HEK293 (cell line): ENCODE measurements at regions not wholly inside any gene's neighbourhood (a gene's known extent, or its start where the extent isn't known, plus 50 kb on each side); places are given as distances from the start of the nearest gene placed in this dataset.

Experiments
- CTCF ChIA-PET: fragments of 350-600 bp; formaldehyde crosslinking; extraction: SDS; loops from one replicate; lab custom pipeline; 2021; ENCODE audit warnings: antibody characterized with exemption; lab: Yijun Ruan, JAX
- POLR2A ChIA-PET: fragments of 300-600 bp; formaldehyde crosslinking; extraction: SDS; loops from one replicate; lab custom pipeline; 2020; ENCODE audit warnings: antibody characterized with exemption, inconsistent platforms; lab: Yijun Ruan, JAX
- H3K27ac ChIP-seq: fragments of 200-500 bp; sonication (Bioruptor generic); 2 replicates; pipeline ENCODE4 v1.5.1; 2014; ENCODE audit warnings: low read depth, low read length, control low read depth, inconsistent platforms; ENCODE audit errors: extremely low read depth
- H3K36me3 ChIP-seq, 2 experiments: fragments of 200-500 bp in 1 of 2; sonication (Bioruptor generic) in 1 of 2; 1 replicate in 1 of 2; 2 replicates in 1 of 2; pipeline ENCODE4 v1.5.1; 2014 to 2017; ENCODE audit warnings: inconsistent platforms in 2 of 2, low read length in 2 of 2; ENCODE audit not compliant: control insufficient read depth in 2 of 2, insufficient read depth in 1 of 2
- H3K4me1 ChIP-seq: fragments of 200-500 bp; sonication (Bioruptor generic); 2 replicates; pipeline ENCODE4 v1.5.1; 2014; ENCODE audit warnings: mild to moderate bottlenecking, low read length, inconsistent platforms; ENCODE audit not compliant: control insufficient read depth, insufficient read depth
- H3K4me3 ChIP-seq: 2 replicates; pipeline ENCODE4 v1.5.1; 2011; ENCODE audit warnings: low read depth, mild to moderate bottlenecking, control low read depth, low read length, moderate library complexity
- H3K9me3 ChIP-seq: fragments of 200-500 bp; sonication (Bioruptor generic); 2 replicates; pipeline ENCODE4 v1.5.1; 2014; ENCODE audit warnings: low read depth, low read length, inconsistent platforms; ENCODE audit not compliant: control insufficient read depth, insufficient read depth
- BCL11B ChIP-seq: fragments of 450-650 bp; formaldehyde crosslinking; IDR thresholded peaks from 2 replicates; pipeline ENCODE4 v1.5.1; 2016; ENCODE audit warnings: low read depth, missing biosample characterization, missing genetic modification characterization
- GLI4 ChIP-seq: fragments of 450-650 bp; formaldehyde crosslinking; IDR thresholded peaks from 2 replicates; pipeline ENCODE4 v1.5.1; 2016; ENCODE audit warnings: missing biosample characterization, missing genetic modification characterization
- REPIN1 ChIP-seq: fragments of 450-650 bp; formaldehyde crosslinking; IDR thresholded peaks from 2 replicates; pipeline ENCODE4 v1.5.1; 2017; ENCODE audit warnings: missing biosample characterization, missing genetic modification characterization, low read depth
- SCRT1 ChIP-seq: fragments of 450-650 bp; formaldehyde crosslinking; IDR thresholded peaks from 2 replicates; pipeline ENCODE4 v1.5.1; 2016; ENCODE audit warnings: missing biosample characterization, missing genetic modification characterization, borderline replicate concordance
- ZBTB17 ChIP-seq: fragments of 450-650 bp; formaldehyde crosslinking; IDR thresholded peaks from 2 replicates; pipeline ENCODE4 v1.5.1; 2016; ENCODE audit warnings: missing biosample characterization, missing genetic modification characterization
- ZFP3 ChIP-seq: fragments of 450-650 bp; formaldehyde crosslinking; IDR thresholded peaks from 2 replicates; pipeline ENCODE4 v1.5.1; 2016; ENCODE audit warnings: low read depth, missing biosample characterization, missing genetic modification characterization
- ZFP41 ChIP-seq: fragments of 450-650 bp; formaldehyde crosslinking; IDR thresholded peaks from 2 replicates; pipeline ENCODE4 v1.5.1; 2016; ENCODE audit warnings: missing biosample characterization, missing genetic modification characterization, borderline replicate concordance
- ZFP69B ChIP-seq: fragments of 450-650 bp; formaldehyde crosslinking; IDR thresholded peaks from 2 replicates; pipeline ENCODE4 v1.5.1; 2016; ENCODE audit warnings: missing biosample characterization, missing genetic modification characterization
- ZNF114 ChIP-seq: fragments of 450-650 bp; formaldehyde crosslinking; IDR thresholded peaks from 2 replicates; pipeline ENCODE4 v1.5.0; 2017; ENCODE audit warnings: missing biosample characterization, missing genetic modification characterization
- ZNF175 ChIP-seq: fragments of 450-650 bp; formaldehyde crosslinking; IDR thresholded peaks from 2 replicates; pipeline ENCODE4 v1.5.1; 2016; ENCODE audit warnings: missing biosample characterization, missing genetic modification characterization
- ZNF184 ChIP-seq: fragments of 450-650 bp; IDR thresholded peaks from 2 replicates; pipeline ENCODE4 v1.5.1; 2018; ENCODE audit warnings: missing biosample characterization, mild to moderate bottlenecking, missing genetic modification characterization
- ZNF266 ChIP-seq: fragments of 450-650 bp; formaldehyde crosslinking; IDR thresholded peaks from 2 replicates; pipeline ENCODE4 v1.5.1; 2016; ENCODE audit warnings: missing biosample characterization, missing genetic modification characterization, low read depth
- ZNF394 ChIP-seq: fragments of 450-650 bp; formaldehyde crosslinking; IDR thresholded peaks from 2 replicates; pipeline ENCODE4 v1.5.1; 2016; ENCODE audit warnings: missing biosample characterization, missing genetic modification characterization, mild to moderate bottlenecking, moderate library complexity, borderline replicate concordance
- ZNF416 ChIP-seq: fragments of 450-650 bp; formaldehyde crosslinking; IDR thresholded peaks from 2 replicates; pipeline ENCODE4 v1.5.1; 2016; ENCODE audit warnings: missing biosample characterization, missing genetic modification characterization
- ZNF548 ChIP-seq: fragments of 450-650 bp; formaldehyde crosslinking; IDR thresholded peaks from 2 replicates; pipeline ENCODE4 v1.5.1; 2016; ENCODE audit warnings: missing biosample characterization, missing genetic modification characterization
- ZNF624 ChIP-seq: fragments of 450-650 bp; formaldehyde crosslinking; IDR thresholded peaks from 2 replicates; pipeline ENCODE4 v1.5.1; 2017; ENCODE audit warnings: missing biosample characterization, missing genetic modification characterization
- ZNF654 ChIP-seq: fragments of 450-650 bp; formaldehyde crosslinking; IDR thresholded peaks from 2 replicates; pipeline ENCODE4 v1.5.1; 2016; ENCODE audit warnings: low read depth, missing biosample characterization, missing genetic modification characterization
- ZNF658 ChIP-seq: fragments of 450-650 bp; formaldehyde crosslinking; IDR thresholded peaks from 2 replicates; pipeline ENCODE4; 2016; ENCODE audit warnings: missing biosample characterization, missing genetic modification characterization
- ZNF664 ChIP-seq: fragments of 450-650 bp; formaldehyde crosslinking; IDR thresholded peaks from 2 replicates; pipeline ENCODE4 v1.5.1; 2016; ENCODE audit warnings: missing biosample characterization, missing genetic modification characterization
- ZNF76 ChIP-seq: fragments of 450-650 bp; formaldehyde crosslinking; IDR thresholded peaks from 2 replicates; pipeline ENCODE4; 2016; ENCODE audit warnings: low read depth, missing biosample characterization, missing genetic modification characterization, borderline replicate concordance
- ZNF785 ChIP-seq: fragments of 450-650 bp; formaldehyde crosslinking; IDR thresholded peaks from 2 replicates; pipeline ENCODE4 v1.5.1; 2016; ENCODE audit warnings: missing biosample characterization, missing genetic modification characterization
- TF ChIP-seq, protein P1 (sequence below): fragments of 450-650 bp; formaldehyde crosslinking; IDR thresholded peaks from 2 replicates; pipeline ENCODE4 v1.5.1; 2016; ENCODE audit warnings: missing biosample characterization, missing genetic modification characterization
- TF ChIP-seq, protein P2 (sequence below): fragments of 450-650 bp; formaldehyde crosslinking; IDR thresholded peaks from 2 replicates; pipeline ENCODE4 v1.5.1; 2016; ENCODE audit warnings: missing biosample characterization, missing genetic modification characterization
- TF ChIP-seq, protein P3 (sequence below): fragments of 450-650 bp; formaldehyde crosslinking; IDR thresholded peaks from 2 replicates; pipeline ENCODE4 v1.5.1; 2017; ENCODE audit warnings: missing biosample characterization, missing genetic modification characterization
- TF ChIP-seq, protein P4 (sequence below): fragments of 450-650 bp; formaldehyde crosslinking; IDR thresholded peaks from 2 replicates; pipeline ENCODE4 v1.5.1; 2016; ENCODE audit warnings: missing biosample characterization, missing genetic modification characterization
- TF ChIP-seq, protein P5 (sequence below): fragments of 450-650 bp; IDR thresholded peaks from 2 replicates; pipeline ENCODE4 v1.5.1; 2018; ENCODE audit warnings: missing biosample characterization, missing genetic modification characterization
- TF ChIP-seq, protein P6 (sequence below): fragments of 450-650 bp; formaldehyde crosslinking; conservative IDR thresholded peaks from 2 replicates; pipeline ENCODE4 v1.5.1; 2016; ENCODE audit warnings: low read depth, missing biosample characterization, missing genetic modification characterization

DNA sequence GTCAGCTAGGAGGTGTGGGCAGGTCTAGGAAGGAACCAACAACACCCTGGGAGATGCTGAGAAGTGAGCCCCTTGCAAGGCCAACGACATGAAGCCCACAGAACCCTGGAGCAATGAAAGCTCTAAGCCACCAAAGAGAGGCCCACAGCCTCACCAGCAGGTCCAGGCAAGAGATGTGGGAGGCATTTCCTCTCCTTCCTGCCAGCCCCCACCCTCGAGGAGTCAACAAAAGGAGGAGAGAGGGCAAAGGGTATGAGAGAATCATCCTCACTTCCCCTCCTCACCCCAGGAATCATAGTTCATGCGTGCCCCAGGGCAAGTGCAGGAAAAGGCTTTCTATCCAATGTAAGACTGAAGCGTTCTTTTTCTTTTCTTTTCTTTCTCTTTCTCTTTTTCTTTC lies 195.8 kb downstream of the SHQ1 start:
- CTCF ChIA-PET, result no interaction called here
- no peak for TF ChIP-seq ZNF266 (tag by site-specific recombination)
- TF ChIP-seq, protein P1, sequence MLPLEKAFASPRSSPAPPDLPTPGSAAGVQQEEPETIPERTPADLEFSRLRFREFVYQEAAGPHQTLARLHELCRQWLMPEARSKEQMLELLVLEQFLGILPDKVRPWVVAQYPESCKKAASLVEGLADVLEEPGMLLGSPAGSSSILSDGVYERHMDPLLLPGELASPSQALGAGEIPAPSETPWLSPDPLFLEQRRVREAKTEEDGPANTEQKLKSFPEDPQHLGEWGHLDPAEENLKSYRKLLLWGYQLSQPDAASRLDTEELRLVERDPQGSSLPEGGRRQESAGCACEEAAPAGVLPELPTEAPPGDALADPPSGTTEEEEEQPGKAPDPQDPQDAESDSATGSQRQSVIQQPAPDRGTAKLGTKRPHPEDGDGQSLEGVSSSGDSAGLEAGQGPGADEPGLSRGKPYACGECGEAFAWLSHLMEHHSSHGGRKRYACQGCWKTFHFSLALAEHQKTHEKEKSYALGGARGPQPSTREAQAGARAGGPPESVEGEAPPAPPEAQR (tag by site-specific recombination), result no peak
- TF ChIP-seq, protein P2, sequence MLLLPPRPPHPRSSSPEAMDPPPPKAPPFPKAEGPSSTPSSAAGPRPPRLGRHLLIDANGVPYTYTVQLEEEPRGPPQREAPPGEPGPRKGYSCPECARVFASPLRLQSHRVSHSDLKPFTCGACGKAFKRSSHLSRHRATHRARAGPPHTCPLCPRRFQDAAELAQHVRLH (tag by site-specific recombination), result no peak
- TF ChIP-seq ZNF394 (tag by site-specific recombination), result no peak
- no peak for TF ChIP-seq ZNF658 (tag by site-specific recombination)
- TF ChIP-seq ZNF664 (tag by site-specific recombination), result no peak
- TF ChIP-seq ZNF76, result no peak
- no peak for TF ChIP-seq ZNF184 (tag by site-specific recombination)
- TF ChIP-seq ZBTB17 (tag by site-specific recombination), result no peak
- TF ChIP-seq ZNF624 (tag by site-specific recombination), result no peak
- TF ChIP-seq REPIN1 (tag by site-specific recombination), result no peak
- TF ChIP-seq, all 188 proteins: peak for 0
- H3K9me3 ChIP-seq, result no peaks in the 10 kb centered on the region
- H3K36me3 ChIP-seq, result no peaks in the 10 kb centered on the region
- H3K4me1 ChIP-seq, result no peaks in the 10 kb centered on the region
- no peak overlapping the region for H3K27ac ChIP-seq
- POLR2A ChIA-PET, result no interaction called here
- no peak overlapping the region for H3K4me3 ChIP-seq

DNA sequence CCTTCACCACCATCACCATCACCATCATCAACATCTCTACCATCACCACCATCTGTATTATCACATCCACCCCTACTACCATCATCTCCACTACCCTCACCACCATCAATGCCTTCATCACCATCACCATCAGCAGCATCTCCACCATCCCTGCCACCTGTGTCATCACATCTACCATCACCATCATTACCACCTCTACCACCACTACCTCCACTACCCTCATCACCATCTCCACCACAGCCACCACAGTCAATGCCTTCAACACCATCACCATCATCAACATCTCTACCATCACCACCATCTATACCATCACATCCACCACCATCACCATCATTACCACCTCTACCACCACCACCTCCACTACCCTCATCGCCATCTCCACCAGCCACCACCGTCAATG lies 196.7 kb downstream of the SHQ1 start:
- Histone ChIP-seq H3K36me3 (no peaks in the 10 kb centered on the region), H3K27ac (no peak overlapping the region), H3K9me3 (no peaks in the 10 kb centered on the region), H3K4me3 (no peak overlapping the region), H3K4me1 (no peaks in the 10 kb centered on the region)
- CTCF ChIA-PET, result interaction anchor here (0.6 kb wide), 1 partner anchor 692 kb away, joined by 3 read pairs; no protein-coding TSS in a partner anchor
- POLR2A ChIA-PET, result no interaction called here
- TF ChIP-seq, protein P3, sequence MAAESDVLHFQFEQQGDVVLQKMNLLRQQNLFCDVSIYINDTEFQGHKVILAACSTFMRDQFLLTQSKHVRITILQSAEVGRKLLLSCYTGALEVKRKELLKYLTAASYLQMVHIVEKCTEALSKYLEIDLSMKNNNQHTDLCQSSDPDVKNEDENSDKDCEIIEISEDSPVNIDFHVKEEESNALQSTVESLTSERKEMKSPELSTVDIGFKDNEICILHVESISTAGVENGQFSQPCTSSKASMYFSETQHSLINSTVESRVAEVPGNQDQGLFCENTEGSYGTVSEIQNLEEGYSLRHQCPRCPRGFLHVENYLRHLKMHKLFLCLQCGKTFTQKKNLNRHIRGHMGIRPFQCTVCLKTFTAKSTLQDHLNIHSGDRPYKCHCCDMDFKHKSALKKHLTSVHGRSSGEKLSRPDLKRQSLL (tag by site-specific recombination), result no peak
- TF ChIP-seq REPIN1 (tag by site-specific recombination) (no peak), SCRT1 (no peak), ZFP69B (tag by site-specific recombination) (no peak), ZNF548 (tag by site-specific recombination) (no peak), ZNF654 (tag by site-specific recombination) (no peak), ZFP3 (tag by site-specific recombination) (no peak), ZNF175 (tag by site-specific recombination) (no peak), ZNF785 (tag by site-specific recombination) (no peak), ZFP41 (no peak), BCL11B (tag by site-specific recombination) (no peak), ZNF416 (tag by site-specific recombination) (no peak), ZNF114 (tag by site-specific recombination) (no peak), GLI4 (no peak)
- TF ChIP-seq, protein P4, sequence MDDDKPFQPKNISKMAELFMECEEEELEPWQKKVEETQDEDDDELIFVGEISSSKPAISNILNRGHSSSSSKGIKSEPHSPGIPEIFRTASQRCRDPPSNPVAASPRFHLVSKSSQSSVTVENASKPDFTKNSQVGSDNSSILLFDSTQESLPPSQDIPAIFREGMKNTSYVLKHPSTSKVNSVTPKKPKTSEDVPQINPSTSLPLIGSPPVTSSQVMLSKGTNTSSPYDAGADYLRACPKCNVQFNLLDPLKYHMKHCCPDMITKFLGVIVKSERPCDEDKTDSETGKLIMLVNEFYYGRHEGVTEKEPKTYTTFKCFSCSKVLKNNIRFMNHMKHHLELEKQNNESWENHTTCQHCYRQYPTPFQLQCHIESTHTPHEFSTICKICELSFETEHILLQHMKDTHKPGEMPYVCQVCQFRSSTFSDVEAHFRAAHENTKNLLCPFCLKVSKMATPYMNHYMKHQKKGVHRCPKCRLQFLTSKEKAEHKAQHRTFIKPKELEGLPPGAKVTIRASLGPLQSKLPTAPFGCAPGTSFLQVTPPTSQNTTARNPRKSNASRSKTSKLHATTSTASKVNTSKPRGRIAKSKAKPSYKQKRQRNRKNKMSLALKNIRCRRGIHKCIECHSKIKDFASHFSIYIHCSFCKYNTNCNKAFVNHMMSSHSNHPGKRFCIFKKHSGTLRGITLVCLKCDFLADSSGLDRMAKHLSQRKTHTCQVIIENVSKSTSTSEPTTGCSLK (tag by site-specific recombination), result 0 out of 2 replicates have a peak, but pooled peaks have one; percentile 60
- TF ChIP-seq, protein P5, sequence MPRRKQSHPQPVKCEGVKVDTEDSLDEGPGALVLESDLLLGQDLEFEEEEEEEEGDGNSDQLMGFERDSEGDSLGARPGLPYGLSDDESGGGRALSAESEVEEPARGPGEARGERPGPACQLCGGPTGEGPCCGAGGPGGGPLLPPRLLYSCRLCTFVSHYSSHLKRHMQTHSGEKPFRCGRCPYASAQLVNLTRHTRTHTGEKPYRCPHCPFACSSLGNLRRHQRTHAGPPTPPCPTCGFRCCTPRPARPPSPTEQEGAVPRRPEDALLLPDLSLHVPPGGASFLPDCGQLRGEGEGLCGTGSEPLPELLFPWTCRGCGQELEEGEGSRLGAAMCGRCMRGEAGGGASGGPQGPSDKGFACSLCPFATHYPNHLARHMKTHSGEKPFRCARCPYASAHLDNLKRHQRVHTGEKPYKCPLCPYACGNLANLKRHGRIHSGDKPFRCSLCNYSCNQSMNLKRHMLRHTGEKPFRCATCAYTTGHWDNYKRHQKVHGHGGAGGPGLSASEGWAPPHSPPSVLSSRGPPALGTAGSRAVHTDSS (tag by site-specific recombination), result peak; percentile 31; the same call in 1 of the 2 replicates
- TF ChIP-seq, protein P6, sequence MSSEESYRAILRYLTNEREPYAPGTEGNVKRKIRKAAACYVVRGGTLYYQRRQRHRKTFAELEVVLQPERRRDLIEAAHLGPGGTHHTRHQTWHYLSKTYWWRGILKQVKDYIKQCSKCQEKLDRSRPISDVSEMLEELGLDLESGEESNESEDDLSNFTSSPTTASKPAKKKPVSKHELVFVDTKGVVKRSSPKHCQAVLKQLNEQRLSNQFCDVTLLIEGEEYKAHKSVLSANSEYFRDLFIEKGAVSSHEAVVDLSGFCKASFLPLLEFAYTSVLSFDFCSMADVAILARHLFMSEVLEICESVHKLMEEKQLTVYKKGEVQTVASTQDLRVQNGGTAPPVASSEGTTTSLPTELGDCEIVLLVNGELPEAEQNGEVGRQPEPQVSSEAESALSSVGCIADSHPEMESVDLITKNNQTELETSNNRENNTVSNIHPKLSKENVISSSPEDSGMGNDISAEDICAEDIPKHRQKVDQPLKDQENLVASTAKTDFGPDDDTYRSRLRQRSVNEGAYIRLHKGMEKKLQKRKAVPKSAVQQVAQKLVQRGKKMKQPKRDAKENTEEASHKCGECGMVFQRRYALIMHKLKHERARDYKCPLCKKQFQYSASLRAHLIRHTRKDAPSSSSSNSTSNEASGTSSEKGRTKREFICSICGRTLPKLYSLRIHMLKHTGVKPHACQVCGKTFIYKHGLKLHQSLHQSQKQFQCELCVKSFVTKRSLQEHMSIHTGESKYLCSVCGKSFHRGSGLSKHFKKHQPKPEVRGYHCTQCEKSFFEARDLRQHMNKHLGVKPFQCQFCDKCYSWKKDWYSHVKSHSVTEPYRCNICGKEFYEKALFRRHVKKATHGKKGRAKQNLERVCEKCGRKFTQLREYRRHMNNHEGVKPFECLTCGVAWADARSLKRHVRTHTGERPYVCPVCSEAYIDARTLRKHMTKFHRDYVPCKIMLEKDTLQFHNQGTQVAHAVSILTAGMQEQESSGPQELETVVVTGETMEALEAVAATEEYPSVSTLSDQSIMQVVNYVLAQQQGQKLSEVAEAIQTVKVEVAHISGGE (tag by site-specific recombination), result no peak
